Activated CD8-positive, alpha-beta T cell treated with anti-CD3 and anti-CD28 coated beads for 36 hours (primary cell): ENCODE measurements at regions not wholly inside any gene's neighbourhood (a gene's known extent, or its start where the extent isn't known, plus 50 kb on each side); places are given as distances from the start of the nearest gene placed in this dataset.

ENCODE experiments used
- ATAC-seq: fragments of 200-7000 bp; cut with Tn5 transposase; one replicate; pipeline ENCODE4 v1.10.0; 2021; ENCODE audit warnings: mild to moderate bottlenecking, moderate library complexity
- CTCF ChIA-PET: fragments of 350-600 bp; sonication (Branson Sonifier 250); formaldehyde crosslinking; loops from one replicate; lab custom pipeline; 2021; ENCODE audit warnings: antibody characterized with exemption; lab: Charles Lee
- POLR2A ChIA-PET: fragments of 350-600 bp; sonication (Branson Sonifier 250); formaldehyde crosslinking; loops from one replicate; lab custom pipeline; 2021; ENCODE audit warnings: antibody characterized with exemption; lab: Charles Lee
- DNase-seq: peaks from one replicate; pipeline ENCODE4 v3.0.0-alpha.2; 2020
- H3K27ac Mint-ChIP-seq: one replicate; pipeline ENCODE4 v1.8.0; 2021; ENCODE audit warnings: mild to moderate bottlenecking, mixed read lengths
- H3K27me3 Mint-ChIP-seq: one replicate; pipeline ENCODE4 v1.8.0; 2021; ENCODE audit warnings: mixed read lengths
- H3K36me3 Mint-ChIP-seq: one replicate; pipeline ENCODE4 v1.8.0; 2021; ENCODE audit warnings: low read depth, mixed read lengths
- H3K4me1 Mint-ChIP-seq: one replicate; pipeline ENCODE4 v1.8.0; 2021; ENCODE audit warnings: low read depth, mixed read lengths
- H3K4me3 Mint-ChIP-seq: one replicate; pipeline ENCODE4 v1.8.0; 2021; ENCODE audit warnings: mild to moderate bottlenecking, moderate library complexity, mixed read lengths
- H3K9me3 Mint-ChIP-seq: one replicate; pipeline ENCODE4 v1.8.0; 2021; ENCODE audit warnings: mixed read lengths
- intact Hi-C: fragments of 100-400 bp; cut with micrococcal nuclease; formaldehyde crosslinking; loops from one replicate; pipeline ENCODE4 v1.10.0; 2022
- TF ChIP-seq, protein P1 (sequence below): fragments of 200-600 bp; IDR thresholded peaks from one replicate; pipeline ENCODE4 v1.8.0; 2022; ENCODE audit warnings: antibody characterized with exemption, mild to moderate bottlenecking

- no peaks in the 10 kb centered on the region for H3K36me3 Mint-ChIP-seq
- no peaks in the 10 kb centered on the region for H3K9me3 Mint-ChIP-seq
- no peak overlapping the region for H3K4me3 Mint-ChIP-seq
- H3K4me1 Mint-ChIP-seq, result no peaks in the 10 kb centered on the region
- DNase-seq (no peak), ATAC-seq (no peak)
- ChIA-PET CTCF (no interaction called here), POLR2A (no interaction called here)
- peaks cover 1% of the 10 kb centered on the region for H3K27me3 Mint-ChIP-seq
- intact Hi-C loops, result no loop called here
- no peak overlapping the region for H3K27ac Mint-ChIP-seq
- TF ChIP-seq, protein P1, sequence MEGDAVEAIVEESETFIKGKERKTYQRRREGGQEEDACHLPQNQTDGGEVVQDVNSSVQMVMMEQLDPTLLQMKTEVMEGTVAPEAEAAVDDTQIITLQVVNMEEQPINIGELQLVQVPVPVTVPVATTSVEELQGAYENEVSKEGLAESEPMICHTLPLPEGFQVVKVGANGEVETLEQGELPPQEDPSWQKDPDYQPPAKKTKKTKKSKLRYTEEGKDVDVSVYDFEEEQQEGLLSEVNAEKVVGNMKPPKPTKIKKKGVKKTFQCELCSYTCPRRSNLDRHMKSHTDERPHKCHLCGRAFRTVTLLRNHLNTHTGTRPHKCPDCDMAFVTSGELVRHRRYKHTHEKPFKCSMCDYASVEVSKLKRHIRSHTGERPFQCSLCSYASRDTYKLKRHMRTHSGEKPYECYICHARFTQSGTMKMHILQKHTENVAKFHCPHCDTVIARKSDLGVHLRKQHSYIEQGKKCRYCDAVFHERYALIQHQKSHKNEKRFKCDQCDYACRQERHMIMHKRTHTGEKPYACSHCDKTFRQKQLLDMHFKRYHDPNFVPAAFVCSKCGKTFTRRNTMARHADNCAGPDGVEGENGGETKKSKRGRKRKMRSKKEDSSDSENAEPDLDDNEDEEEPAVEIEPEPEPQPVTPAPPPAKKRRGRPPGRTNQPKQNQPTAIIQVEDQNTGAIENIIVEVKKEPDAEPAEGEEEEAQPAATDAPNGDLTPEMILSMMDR, result no peak
Observed at GRCh38 chr11:105211806-105212554, 72.4 kb upstream of the CARD18 start.

GRCh38 chr11:105208019-105208418 lies 68.5 kb upstream of the CARD18 start:
- Mint-ChIP-seq H3K9me3 (no peaks in the 10 kb centered on the region), H3K36me3 (no peaks in the 10 kb centered on the region), H3K27ac (no peak overlapping the region), H3K4me1 (peaks cover 2% of the 10 kb centered on the region), H3K27me3 (no peaks in the 10 kb centered on the region), H3K4me3 (no peak overlapping the region)
- CTCF ChIA-PET, result no interaction called here
- POLR2A ChIA-PET, result no interaction called here
- ATAC-seq (no peak), DNase-seq (no peak)
- intact Hi-C loops, result no loop called here
- TF ChIP-seq, protein P1, result no peak

DNA sequence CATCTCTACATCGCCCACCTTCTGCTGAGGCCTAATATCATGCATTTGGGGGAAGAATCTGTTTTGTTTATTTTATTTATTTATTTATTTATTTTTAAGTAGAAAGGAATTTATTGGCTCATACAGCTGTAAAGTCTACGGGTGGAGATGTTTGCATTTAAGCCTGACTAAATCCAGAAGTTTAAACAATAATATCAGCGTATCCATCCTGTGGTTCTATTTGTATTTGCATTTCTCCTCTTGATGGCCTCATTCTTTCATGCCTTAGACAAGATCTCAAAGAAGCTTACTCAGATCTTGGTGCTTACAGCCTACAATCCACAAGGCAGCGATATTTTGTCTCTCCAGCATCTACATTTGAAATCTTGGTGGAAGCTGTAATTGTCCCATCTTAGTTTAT lies 67.1 kb upstream of the CARD18 start:
- TF ChIP-seq, protein P1, result no peak
- Mint-ChIP-seq H3K27ac (no peak overlapping the region), H3K4me3 (no peak overlapping the region), H3K27me3 (peaks cover 3% of the 10 kb centered on the region), H3K36me3 (no peaks in the 10 kb centered on the region), H3K9me3 (no peaks in the 10 kb centered on the region), H3K4me1 (peaks cover 9% of the 10 kb centered on the region)
- intact Hi-C loops, result no loop called here
- CTCF ChIA-PET, result no interaction called here
- DNase-seq, result no peak
- no peak for ATAC-seq
- POLR2A ChIA-PET, result no interaction called here

- TF ChIP-seq, protein P1, result no peak
- Mint-ChIP-seq H3K4me1 (peaks cover 9% of the 10 kb centered on the region), H3K4me3 (no peak overlapping the region), H3K36me3 (no peaks in the 10 kb centered on the region), H3K27me3 (peaks cover 3% of the 10 kb centered on the region), H3K27ac (no peak overlapping the region), H3K9me3 (no peaks in the 10 kb centered on the region)
- POLR2A ChIA-PET, result no interaction called here
- ATAC-seq (no peak), DNase-seq (no peak)
- intact Hi-C loops, result no loop called here
- CTCF ChIA-PET, result no interaction called here
Observed at GRCh38 chr11:105204636-105205035, 65.1 kb upstream of the CARD18 start.

DNA sequence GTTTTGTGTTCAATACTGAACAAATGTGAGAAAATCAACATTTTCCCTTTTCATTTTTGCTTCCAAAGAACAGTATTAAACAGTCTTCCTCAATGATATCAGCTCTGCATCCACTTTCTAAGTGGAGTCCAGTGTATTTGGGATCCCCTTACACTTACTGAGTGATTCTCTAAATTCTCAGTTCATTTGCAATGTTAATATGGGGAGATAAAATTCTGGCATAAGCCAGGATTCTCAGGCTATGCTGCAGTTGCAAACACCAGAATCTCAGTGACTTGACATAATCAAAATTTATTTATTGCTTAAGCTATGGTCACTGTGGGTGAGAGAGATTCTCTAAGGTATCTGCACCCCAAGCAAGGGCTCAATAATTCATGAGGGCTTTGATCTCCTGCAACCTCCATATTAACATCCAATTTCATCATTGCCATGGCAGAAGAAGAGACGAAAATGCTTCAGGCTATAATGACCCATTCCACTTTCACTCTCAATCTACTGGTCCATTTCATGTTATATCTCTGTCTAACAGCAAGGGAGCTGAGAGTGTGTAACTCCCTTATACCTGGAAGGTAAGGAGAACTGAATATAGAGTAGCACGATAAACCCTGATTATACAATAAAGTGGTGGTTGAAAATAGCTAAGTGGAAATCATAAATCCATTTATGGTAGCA lies 64.1 kb upstream of the CARD18 start:
- Mint-ChIP-seq H3K27ac (no peak overlapping the region), H3K27me3 (peaks cover 3% of the 10 kb centered on the region), H3K36me3 (no peaks in the 10 kb centered on the region), H3K4me3 (no peak overlapping the region), H3K4me1 (peaks cover 9% of the 10 kb centered on the region), H3K9me3 (no peaks in the 10 kb centered on the region)
- ATAC-seq (no peak), DNase-seq (no peak)
- intact Hi-C loops, result no loop called here
- ChIA-PET POLR2A (no interaction called here), CTCF (no interaction called here)
- TF ChIP-seq, protein P1, result no peak
